NCI-H748 (cell line): ENCODE measurements at regions not wholly inside any gene's neighbourhood (a gene's known extent, or its start where the extent isn't known, plus 50 kb on each side); places are given as distances from the start of the nearest gene placed in this dataset.
"Not testable (repeated sequence)": the region's sequence is repeated elsewhere in the genome, so short reads cannot be mapped to it uniquely, and the experiment has no call there.

ENCODE experiments used
- DNase-seq: peaks from one replicate; lab custom pipeline; 2025; ENCODE audit not compliant: unreplicated experiment; lab: John Stamatoyannopoulos, UW

DNA sequence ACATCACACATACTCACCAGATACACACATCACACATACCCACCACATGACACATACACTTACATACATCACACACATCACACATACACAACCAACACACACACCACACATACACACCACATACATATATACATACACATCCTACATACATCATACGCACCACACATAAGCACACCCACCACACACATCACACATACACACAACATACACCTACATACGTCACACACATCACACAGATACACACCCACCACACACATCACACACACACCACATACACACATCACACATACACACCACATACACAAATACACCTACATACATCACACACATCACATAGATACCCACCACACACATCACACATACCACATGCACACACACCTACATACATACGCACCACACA is 158.4 kb downstream of the NDUFA10 start:
- DNase-seq = no peak

DNA sequence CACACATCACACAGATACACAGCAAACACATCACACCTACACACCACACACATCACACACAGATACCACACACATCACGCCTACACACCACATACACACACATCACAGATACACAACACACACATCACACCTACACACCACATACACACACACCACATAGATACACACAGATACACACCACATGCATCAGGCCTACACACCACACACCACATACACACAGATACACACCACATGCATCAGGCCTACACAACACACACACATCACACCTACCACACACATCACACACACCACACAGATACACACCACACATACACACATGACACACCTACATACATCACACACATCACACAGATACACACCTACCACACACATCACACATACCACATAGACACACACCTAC is 158.8 kb downstream of the NDUFA10 start:
- no peak for DNase-seq

DNA sequence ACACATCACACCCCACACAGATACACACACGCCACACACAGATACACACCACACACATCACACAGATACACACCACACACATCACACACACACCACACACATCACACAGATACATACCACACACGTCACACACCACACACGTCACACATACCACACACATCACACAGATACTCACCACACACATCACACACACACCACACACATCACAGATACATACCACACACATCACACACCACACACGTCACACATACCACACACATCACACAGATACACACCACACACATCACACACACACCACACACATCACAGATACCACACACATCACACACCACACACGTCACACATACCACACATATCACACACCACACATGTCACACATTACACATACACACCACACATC is 159.3 kb downstream of the NDUFA10 start:
- not testable (repeated sequence) for DNase-seq

DNA sequence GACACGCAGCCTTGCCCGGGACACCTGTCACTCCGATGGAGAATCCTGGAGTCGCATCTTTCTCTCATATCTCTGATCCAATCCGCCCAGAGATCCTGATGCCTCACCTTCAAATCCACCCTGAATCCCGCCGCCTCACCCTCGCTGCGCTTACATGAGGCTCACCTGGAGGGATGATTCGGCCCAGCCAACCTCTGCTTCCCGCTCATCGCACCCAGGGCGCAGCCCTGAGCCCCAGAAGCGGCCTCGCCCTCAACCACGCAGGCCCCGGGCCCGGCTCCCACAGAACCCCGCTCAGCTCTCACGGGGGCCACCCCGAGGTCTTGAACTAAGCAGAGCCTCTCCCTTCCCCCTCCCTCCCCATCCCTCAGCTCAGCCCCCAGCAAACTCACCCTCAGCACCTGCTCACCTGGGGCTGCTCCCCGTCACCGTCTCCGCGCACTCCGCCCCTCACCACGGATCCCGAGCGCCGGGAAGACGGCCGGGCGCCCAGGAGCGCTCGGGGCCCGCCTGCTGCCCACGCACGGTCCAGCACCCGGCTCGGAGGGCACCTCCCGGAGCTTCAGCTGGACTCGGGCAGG is 160.0 kb downstream of the NDUFA10 start:
- DNase-seq = no peak

DNA sequence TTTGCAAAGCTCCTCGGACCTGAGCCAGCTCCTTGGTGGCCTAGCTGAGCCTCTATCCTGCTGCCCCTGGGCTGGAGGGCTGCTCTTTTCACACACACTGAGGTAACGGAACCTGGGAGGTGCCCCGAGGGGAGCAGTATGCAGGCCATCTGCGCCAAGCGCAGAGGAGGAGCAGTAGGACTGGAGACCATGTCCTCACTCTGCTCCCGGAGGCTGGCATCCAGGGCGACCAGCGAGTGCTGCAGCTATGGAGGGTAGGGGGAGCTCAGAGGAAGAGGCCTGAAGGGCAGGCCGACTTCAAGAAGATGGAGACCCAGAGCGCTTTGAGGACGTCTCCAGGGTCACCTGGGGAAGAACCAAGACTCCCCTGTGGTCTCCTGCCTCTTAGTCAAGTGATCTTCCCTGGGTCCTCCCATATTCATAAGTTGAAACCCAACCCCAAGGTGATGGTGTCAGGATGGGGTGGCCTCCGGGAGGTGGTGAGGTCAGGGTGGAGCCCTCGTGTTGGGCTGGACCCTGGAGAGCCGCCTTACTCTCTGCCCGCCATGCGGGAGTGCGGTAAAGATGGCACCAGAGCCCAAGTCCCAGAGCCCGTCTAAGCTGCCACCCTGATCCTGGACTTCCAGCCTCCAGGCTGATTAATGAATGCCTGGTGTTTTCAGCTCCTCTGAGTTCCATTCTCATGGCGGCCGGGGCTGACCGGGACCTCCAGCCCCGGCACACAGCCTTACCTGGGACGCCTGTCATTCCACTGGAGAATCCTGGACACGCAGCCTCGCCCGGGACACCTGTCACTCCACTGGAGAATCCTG is 160.7 kb downstream of the NDUFA10 start:
- no peak for DNase-seq

DNA sequence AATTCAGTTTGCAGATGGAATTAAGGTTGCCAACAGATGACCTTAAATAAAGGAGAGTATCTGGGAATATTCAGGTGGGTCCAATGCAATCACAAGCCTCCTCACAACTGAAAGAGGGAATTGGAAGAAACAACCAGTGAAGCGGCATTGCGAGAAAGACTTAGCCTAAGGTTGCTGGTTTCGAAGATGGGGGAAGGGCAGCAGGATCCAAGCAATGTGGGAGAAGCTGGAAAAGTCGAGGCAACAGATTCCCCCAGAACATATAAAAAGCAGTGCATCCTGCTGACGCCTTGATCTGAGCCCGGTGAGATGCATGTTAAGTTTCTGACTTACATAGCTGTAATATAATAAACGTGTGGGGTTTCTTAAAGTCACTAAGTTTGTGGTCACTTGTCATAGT is 162.5 kb downstream of the NDUFA10 start:
- DNase-seq = no peak

DNA sequence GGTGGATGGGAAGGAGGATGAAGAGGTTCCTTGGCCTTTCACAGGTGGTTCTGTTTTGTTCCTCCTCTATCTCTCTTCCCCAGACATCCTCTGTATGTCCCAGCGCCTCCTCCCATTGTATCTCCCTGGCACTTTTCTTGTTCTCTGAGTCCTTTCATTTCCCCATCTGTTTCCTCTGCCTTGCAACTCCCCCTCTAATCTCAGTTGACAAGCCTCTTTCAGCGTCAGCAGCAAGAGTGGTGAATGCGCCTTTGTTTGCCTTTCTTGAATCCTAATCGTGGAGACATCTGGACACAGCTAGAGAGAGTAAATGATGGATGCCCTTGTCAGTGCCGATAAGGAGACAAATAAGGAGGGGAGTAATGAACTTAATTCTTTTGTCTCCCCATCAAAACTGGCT is 167.0 kb downstream of the NDUFA10 start:
- DNase-seq = peak; percentile 14

DNA sequence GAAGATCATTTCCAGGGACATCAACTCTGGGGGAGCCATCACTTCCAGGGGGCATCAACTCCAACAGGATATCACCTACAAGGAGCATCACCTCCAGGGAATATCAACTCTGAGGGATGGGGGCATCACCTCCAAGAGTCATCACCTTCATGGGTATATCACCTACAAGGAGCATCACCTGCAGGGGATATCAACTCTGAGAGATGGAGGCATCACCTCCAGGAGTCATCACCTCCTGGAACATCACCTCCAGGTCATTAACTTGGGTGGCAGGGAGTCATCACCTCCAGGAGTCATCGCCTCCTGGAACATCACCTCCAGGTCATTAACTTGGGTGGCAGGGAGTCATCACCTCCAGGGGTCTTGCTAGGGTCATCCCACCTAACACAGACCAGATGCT is 167.6 kb downstream of the NDUFA10 start:
- no peak for DNase-seq

DNA sequence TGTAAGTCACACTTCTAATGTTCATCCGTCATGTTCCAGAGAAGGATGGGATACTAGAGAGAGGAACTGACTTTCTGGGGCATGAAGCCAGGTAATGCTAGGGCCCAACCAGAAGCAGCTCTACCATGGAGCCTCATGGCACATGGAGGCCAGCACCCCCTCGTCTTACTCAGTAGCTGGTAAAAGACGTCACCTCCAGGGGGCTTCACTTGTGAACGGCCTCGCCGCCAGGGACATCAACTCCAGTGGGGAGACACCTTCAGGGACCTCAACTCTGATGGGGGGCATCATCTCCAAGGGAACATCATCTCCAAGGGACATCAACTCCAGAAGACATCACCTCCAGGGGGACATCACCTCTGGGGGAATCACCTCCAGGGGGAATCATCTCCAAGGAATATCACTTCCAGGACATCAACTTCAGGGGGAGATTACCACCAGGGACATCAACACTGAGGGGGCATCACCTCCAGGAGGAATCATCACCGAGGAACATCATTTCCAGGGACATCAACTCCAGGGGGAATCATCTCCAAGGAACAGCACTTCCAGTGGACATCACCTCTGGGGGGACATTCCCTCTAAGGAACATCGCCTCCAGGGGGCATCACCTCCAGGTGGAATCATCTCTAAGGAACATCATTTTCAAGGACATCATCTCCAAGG is 168.4 kb downstream of the NDUFA10 start:
- no peak for DNase-seq

DNA sequence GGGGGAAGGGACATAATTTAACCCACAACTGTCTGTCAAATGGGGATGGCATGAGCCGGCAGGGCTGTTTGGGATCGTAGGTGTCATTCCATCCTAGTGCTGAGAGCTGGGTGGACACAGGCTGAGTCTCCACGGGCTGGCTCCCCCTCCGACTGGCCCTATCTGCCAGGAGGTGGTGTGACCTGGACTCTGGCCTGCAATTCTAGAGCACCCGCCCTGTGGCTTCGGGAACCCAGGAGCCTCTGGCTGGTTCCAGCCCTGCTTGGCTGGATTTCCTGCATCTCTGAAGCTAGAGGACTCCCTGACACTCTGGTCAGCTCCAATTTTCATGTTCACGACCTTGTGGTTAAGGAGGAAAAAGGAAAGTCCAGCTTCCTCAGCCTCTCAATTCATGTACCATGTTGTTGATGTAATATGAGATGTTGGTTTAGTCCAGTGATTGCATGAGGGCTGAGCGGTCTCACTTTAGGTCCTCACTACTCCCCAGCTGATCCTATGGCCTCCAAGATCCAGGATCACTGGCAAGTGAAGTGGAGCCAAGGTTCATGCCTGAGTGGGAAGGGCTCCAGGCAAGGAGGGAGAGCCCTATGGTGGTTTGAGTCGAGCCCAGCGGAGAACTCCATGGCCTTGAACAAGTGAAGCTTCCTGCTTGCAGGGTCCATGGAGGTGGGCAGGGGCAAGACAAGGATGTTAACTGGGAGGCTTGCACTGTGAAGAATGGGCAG is 169.1 kb downstream of the NDUFA10 start:
- DNase-seq = no peak

DNA sequence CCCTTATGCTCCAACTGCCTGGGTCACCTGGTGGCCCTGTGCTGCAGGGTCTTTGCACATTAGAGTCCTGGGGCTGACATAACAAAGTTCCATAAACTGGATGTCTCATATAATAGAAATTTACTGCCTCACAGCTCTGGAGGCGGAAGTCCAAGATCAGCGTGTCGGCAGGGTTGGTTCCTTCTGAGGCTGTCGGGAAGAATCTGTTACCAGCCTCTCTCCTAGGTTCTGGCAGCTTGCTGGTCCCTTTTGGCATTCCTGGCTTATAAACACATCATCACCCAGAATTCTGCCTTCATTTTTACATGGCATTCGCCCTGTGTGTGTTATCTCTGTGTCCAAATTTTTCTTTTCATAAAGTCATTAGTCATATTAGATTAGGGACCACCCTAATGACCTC is 170.5 kb downstream of the NDUFA10 start:
- no peak for DNase-seq

DNA sequence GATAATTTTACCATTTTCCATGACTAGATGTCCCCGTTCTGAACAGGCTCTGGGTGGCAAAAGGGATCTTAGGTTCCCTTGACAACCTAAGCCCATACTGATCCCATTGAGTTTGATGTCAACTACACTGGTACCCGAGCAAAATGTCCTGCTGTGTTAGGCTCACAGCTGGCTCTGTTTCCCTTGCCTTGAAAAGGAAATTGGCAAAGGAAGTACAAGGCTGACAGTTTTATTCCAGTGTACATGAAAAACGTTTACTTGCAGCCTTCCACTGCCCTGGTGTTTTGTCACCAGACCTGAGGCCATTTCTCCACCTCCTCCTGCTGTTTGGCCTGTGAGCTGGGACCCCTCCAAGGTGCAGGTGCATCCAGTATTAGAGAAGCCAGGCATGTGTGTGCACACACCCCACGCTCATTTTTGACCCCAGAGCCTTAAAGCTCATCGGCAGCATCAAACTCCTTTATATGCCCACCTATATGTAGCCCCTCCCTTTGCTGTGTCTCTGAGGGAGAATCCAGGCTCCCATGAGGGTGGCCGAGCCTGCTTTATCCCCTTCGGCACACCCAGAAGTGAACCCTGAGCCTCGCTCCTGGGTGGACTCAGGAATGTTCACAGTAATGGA is 171.3 kb downstream of the NDUFA10 start:
- no peak for DNase-seq

DNA sequence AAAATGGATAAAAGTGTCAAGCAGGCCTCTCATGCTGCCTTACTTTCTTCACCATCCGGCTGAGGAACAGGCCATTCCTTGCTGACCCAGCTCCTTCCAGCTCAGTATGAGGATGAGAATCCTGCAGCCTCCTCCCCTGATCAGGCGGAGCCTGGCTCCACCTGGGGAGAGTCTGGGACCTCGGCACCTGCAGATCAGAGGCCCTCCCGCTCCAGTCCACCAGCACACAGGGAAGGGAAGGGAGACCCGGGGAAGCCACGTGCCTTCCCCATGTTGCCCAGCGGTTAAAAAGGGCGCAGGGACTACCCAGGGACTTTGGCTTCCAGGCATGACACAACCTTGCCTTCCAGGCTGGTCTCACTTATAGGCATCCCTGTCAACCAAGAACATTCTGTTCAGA is 172.0 kb downstream of the NDUFA10 start:
- DNase-seq = no peak

DNA sequence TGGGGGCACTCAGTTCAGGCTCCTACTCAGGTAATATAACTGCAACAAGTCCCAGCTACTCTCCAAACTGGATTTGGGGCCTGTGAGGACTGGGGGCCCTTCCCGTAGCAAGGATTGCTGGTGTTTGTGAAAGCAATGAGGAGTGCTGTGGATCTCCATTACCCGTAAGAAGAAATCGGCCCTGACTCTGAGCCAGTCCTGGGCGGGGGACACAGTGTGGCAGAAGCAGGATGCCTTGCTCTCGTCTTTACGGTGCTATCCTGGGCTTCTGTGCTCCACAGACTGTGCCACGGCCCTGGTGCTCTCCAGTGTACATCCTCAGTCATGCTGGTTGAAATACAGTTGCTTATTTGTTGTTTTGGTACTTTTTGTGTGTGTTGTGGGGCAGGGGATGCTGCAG is 172.9 kb downstream of the NDUFA10 start:
- DNase-seq = no peak

DNA sequence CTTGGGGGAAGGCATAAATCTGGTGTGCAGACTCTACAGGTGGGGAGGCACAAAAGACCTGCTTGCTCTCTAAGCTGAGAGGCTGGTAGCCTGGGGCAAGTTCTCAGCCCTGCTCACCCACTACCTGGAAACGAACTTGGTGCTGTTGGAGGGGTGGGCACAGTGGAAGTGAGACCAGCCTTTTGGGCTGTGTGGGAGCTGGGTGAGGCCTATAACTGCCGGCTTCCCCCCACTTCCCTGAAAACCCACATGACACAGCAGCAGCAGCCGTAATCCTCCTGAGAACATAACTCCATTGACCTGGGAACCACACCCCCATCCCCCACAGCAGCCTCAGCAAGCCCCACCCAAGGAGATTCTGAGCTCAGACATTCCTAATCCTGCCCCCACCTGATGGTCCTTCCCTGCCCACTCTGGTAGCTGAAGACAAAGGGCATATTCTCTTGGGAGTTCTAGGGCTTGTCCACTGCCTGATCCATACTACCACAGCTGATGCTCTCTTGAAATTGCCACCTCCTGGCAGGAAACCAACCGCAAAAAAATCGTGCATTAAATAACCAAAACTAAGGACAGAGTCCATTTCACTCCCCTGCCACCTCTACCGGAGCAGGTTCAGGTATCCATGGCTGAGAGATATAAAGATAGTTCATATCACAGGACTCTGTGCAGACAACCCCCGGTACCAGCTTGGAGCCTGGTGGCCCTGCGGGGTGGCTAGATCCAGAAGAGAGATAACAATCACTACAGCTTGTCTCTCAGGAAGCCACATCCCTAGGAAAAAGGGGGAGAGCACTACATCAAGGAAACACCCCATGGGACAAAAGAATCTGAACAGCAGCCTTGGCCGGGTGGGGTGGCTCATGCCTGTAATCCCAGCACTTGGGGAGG is 178.1 kb downstream of the NDUFA10 start:
- DNase-seq = no peak

DNA sequence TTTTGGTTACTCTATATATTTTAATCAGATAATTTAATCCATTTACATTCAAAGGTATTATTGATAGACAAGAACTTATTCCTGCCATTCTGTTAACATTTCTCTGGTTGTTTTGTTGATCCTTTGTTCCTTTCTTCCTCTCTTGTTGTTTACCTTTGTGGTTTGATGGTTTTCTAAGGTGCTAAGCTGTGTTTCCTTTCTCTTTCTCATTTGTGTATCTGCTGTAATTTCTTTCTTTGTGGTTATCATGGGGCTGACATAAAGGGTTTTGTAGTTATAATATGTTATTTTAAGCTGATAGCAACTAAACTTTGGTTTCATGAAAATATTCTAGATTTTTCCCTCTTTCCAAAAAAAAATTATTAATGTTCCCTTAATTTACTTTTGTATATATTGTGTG is 179.2 kb downstream of the NDUFA10 start:
- DNase-seq = no peak

DNA sequence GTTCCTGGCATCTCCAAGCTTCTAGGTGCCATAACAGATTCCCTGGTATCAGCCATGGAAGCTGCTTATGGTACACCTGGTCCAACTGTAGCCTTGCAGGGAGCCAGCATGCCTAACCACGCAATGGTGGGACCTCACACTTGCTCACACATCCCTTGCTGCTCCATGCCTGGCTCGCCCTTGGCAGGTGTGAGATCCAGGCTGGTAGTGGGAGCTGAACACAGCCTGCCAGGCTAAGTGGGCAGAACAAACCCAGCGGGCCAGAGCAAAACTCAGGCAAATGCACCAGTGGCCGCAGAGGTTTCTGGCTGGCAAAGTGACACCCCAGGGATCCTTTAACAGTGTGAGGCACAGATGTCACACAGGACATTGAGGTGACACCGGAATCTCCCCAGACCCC is 185.8 kb downstream of the NDUFA10 start:
- DNase-seq = no peak

DNA sequence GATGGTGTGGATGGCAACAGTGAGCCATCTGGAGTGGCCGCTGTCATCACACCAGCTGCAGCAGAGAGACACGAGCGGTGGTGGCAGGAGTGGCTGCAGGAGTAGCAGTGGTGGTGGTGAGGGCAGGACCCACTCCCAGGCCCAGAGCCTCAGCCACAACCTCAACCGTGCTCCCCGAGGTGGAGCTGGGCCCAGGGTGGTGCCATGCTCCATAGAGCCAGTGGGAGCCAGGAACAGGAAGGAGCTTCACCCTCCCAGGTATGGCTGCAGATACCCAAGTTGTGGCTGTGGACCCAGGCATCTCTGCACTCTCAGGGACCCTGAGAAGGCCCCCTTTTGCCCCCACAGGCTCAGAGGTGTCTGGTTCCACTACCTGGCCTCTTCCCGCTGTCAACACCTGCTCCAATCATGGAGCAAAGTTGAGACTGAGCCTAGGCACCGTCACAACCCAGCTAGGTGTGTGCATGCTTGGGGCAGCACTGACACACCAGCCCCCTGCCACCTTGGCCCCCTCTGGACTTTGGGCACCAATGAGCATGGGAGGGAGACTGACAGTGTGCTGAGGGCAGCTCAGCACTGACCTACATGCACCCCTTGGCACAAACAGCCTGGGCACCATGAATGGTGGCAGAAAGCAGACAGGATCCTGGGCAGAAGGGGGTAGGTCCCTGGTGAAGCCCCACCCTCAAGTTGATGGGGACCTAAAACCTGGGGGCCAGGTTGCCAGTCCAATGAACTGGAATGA is 188.9 kb downstream of the NDUFA10 start:
- no peak for DNase-seq

DNA sequence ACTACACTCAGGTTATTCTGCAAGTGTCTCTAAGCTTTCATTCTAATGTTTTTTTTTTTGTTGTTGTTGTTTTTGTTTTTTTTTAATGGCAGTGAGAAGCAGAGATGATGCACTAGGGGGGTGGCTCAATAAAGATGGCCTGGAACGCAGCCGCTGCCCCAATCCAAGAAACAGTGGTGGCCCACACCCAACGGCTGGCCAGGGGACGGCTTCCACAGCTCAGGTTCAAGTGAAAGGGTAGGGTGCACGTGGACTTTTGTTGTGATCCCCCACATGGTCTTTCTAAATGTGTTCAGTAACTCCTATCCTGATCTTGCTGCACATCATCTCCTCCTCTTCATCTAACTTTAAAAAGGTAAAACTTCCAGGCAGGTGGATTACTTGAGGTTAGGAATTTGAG is 190.1 kb downstream of the NDUFA10 start:
- DNase-seq = no peak

DNA sequence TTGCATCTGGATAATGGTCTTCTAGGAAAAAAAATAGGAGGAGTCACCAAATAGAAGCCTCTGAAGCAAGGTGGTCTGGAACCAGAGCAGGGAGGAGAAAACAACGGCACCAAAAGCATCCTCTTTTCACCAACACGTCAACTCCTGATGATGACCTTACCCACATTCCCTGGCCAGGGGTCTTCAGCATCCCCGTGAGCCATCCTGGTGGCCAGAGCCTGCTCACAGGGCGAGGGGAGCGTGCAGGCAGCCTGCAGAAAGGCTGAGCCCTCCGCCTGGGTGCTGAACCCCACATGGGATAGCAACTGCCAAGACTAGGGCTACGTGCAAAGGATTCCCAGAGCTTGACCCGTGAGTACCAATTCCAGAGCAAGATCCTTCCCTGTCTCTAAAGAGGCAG is 191.0 kb downstream of the NDUFA10 start:
- DNase-seq = no peak
